AG08396 (cell line): ENCODE measurements at regions not wholly inside any gene's neighbourhood (a gene's known extent, or its start where the extent isn't known, plus 50 kb on each side); places are given as distances from the start of the nearest gene placed in this dataset.

Source experiments
- DNase-seq: peaks from one replicate; pipeline ENCODE4 v3.0.0; 2012; ENCODE audit warnings: low spot score, mixed read lengths

DNA sequence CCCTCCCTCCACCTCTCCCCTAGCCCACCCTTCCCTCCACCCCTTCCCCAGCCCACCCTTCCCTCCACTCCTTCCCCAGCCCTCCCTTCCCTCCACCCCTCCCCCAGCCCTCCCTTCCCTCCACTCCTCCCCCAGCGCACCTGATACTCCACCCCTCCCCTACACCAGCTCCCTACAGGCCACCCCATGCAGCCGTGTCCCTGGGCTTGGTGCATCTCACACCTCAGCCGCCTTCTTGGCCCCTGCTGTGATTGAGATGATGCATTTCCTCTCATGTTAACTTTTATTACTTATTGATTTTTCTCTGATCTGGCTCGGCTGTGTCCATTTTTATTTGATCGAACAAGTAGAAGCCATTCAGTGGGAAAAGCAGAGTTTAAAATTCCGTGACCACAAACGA, 243.8 kb downstream of the MATN1 start:
- no peak for DNase-seq

DNA sequence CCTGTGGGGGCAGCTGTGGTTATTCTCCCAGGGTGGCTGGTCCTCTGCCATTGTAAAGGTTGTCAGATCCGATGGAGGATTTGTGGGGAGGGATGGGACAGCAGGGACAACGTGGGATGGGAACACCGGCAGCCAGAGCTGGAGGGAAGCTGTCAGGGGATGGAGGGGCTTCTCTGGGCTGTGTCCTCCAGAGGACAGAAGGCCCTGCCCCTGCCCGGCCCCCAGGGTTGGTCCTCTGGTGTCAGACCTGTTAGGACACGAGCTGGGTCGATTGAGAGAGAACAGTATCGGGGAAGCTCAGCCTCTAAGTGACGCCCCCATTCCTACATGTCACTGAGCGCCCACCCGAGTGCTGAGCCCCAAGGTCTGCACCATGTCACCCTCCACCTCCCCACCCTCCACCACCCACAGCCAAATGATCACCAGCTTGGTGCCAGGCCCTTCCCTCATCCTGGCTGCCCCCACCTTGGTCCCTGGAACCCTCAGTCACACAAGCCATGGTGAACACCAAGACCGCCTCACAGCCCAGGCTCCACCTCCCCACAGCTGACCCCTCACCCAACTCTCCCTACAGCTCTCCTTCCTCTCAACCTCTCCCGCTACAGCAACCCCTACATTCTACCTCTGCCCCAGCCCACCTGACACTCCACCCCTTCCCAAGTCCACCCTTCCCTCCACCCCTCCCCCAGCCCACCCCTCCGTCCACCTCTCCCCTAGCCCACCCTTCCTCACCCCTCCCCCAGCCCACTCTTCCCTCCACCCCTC, 244.4 kb downstream of the MATN1 start:
- no peak for DNase-seq

DNA sequence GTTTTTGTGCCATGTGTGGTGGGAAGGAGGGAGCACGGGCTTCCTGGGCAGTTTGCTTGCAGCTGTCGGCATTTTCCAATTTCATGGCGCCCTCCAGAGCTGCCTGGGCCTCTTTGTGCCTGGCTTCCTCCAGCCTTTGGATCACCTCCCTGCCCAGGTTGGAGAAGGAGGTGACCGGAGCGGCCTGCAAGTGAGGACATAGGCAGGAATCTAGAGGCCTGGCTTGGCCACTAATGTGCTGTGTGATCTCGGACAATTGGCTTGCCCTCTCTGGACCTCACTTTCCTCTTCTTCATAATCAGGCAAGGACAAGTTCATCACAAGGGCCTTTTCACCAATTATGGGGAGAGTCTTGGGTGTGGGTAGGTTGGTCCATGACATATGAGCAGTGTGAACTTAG, 245.1 kb downstream of the MATN1 start:
- DNase-seq, result no peak

DNA sequence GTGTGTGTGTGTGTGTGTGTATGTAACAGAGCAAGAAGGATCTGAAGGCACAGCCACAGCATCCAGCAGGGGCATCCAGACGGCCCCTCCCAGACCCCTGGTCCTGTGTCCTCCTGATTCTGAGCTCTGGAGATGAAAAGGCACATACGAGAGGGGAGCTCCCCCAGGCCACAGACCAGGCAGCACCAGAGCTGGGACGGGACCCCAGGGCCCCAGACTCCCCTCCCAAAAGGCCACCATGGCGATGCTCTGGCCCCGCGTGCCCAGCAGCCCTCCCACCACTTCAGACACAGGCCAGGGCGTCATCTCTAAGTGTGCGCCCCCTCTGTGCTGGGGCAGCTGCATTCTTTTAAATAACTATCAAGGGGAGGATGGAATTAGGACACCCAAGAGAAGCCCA, 245.8 kb downstream of the MATN1 start:
- DNase-seq, result no peak

DNA sequence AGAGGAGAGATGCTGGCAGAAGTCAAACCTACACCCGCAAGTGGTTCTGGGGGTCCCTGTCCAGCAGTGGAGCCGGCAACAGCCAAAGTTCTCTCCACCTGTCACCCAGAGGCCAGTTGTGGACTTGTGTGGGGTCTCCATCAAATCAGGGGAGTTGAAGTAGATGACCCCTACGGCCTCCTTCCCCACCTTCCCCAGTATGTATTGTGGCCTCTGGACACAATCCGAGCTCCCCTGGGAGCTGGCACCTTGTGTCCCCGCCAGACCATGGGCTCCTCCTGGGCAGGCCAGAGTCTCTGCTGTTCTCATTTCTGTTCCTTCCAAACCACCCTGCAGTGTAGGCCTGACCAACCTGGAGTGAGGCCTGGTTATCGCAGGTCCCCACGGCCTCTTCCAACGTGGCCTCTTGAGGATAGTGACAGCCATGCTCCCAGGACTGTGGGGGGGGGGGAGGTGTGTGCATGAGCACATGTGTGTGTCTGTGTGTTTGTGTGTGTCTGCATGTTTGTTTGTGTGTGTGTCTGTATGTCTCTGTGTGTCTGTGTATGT, 246.4 kb downstream of the MATN1 start:
- no peak for DNase-seq

DNA sequence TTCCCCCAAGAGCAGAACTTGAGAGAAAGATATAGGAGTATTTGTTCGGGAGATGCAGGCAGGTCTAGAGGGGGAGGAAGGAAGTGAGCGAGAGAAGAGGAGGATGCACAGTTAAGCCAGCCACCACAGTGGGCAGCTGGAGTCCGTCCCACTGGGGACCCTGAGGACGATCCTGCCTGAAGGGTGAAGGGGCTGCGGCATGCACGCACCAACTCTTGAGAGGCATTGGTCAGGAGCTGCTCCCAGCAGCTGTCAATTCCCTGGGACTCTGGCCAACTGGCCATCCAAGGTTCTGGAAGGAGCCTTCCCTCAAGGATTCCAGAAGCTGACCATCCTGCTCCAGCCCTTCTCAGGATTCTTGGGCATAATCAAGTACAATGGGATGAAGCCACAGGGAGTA, 246.9 kb downstream of the MATN1 start:
- DNase-seq, result no peak

DNA sequence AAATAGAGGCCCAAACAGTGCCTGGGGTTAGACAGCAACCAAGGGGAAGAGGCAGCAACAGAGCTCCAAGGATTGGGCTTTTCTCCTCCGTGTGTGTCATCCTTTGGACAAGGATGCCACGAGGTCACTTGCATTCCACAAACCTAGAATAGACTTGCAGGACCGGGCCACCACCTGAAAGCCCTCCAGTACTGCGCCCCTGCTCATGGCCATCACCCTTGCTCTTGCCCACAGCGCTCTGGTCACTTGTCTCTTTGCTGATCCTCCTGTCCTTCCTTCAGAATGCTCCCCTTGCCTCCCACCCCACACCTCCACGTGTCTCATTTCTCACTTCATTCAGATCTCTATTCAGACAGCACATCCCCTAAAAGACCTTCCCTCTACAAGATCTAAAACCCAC, 247.4 kb downstream of the MATN1 start:
- no peak for DNase-seq

DNA sequence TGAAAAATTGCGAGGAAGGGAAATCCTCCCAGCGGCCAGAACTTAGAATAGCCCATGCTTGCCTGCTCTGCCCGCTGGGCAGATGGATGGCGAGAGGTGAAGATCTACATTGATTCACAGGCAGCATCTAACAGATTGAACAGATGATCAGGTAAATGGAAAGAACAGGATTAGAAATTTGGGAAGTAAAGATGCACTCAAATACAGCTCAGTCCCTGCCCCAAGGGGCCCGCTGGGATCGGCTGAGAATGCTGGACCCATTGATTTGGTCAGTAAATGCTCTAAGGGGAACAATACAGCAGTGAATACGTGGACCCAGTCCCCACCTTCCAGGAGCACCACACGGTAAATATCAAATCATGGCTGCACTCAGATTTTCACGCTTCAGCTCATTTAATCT, 248.2 kb downstream of the MATN1 start:
- no peak for DNase-seq

DNA sequence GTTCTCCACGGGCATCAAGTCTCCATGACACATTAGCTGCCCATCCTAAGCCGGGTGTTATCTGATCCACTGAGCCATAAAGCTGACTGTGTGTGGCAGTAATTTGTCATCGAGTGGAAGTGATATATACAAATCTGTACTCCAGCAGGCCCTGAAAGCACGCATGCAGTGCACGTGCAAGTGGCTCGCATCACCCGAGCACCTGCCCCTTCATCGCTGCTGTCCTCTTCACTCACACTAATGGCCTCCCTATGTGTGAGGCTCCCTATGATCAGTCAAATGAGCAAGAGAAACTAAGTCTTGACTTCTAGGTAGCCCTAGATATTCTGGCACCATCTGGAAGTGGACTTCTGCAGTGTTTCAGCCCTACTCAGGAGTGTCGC, 248.6 kb downstream of the MATN1 start:
- DNase-seq, result no peak

DNA sequence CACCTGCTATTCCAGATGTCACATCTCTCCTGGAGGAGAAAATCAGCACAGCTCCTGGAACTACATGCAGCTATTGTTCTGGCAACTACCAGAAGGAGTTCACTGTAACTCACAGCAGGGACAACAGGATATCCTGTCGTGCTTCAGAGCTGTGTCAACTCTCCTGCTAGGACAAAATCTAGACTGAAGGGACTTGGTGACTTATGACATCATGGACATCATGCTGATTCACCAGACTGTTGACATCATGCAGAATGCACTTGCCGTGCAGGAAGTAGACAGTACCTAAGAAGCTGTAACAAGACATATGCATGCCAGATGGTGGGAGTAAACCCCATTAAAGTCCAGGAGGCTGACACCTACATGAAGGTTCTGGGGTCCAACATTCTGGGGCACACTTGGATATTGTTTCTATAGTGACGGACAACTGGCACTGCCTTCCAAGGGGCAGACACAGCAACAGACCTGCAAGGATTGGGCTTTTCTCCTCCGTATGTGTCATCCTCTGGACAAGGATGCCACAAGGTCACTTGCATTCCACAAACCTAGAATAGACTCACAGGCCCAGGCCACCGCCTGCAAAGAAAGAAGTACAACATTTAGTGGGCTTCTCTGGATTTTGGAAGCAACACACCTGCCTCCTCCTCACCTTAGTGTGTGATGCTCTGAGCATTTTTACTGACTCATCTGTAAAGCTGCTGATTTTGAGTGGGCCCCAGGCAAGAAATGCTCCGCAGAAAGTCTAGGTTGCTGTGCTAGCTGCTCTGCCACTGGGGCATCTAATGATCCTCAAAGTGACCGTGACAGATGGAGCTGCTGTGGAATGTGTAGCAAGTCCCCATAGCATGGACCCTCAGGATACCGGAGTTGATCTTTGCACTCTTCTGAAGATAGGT, 249.2 kb downstream of the MATN1 start:
- DNase-seq, result no peak

DNA sequence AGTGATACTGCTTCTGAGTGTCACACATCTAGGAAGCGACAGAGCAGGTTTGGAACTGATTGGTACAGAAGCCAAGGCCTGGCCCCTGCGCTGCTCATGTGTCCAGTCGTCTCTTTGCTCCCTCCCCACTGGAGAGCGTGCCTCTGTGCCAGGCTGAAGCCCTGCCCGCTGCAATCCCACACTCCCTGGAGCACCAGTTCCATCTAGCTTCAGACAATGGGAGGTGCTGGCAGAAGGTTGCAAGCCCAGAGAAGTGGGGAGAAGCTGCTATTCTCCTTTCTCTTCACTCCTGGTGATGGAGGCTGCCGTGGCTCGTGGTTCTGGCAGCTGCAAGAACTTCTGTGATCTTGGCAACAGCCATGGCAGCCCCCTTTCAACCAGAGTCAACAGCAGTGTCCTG, 250.9 kb downstream of the MATN1 start:
- DNase-seq, result no peak

DNA sequence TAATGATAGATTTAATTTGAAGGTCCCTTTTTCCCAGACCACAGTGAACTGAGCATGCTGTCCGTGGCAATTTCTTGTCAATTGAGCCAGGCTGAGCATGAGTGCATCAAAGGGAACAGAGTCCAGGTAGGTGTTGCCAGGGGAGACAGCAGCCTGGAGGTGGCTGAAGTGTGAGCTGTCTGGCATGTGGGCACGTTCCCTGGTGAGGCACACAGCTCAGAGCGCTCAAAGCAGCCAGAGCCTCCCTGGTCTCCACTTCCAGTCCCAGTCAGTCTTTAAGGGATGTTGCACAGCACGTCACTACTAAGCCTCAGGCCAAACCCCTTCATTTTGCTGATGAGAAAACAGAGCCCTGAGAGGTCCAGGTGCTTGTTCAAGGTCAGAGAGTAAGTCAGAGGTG, 251.4 kb downstream of the MATN1 start:
- no peak for DNase-seq

DNA sequence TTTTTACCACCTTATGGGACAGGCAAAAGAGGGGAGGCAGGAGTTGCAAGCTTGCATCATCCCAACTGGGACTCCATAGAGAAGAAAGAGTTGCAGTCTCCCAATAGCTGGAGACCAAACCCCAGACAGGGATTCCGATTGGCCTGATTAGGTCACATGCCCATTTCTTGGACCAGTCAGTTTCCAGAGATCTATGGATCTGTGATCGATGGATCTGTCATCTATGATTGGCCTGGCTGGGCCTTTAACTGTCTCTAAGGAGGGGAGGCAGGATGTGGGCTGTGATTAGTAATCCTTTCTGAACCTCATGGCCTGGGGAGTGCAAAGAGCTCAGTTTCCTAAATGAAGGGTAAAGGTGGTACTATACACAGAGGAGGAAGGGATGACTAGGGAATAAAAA, 252.1 kb downstream of the MATN1 start:
- DNase-seq, result no peak

DNA sequence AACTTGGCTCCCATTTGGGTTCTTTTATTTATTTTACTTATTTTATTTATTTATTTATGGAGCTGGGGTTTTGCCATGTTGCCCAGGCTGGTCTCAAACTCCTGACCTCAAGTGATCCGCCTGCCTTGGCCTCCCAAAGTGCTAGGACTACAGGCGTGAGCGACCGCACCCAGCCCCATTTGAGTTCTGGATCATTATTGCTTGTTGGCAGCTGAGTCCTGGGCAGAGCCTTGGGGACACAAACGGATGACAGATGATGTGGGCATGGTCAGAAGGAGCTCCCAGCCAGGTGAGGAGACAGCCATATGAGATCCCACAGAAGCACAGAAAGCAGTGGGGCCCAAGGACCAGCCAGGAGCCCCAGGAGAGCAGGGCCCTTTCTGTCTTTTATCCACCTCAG, 254.0 kb downstream of the MATN1 start:
- DNase-seq, result no peak

DNA sequence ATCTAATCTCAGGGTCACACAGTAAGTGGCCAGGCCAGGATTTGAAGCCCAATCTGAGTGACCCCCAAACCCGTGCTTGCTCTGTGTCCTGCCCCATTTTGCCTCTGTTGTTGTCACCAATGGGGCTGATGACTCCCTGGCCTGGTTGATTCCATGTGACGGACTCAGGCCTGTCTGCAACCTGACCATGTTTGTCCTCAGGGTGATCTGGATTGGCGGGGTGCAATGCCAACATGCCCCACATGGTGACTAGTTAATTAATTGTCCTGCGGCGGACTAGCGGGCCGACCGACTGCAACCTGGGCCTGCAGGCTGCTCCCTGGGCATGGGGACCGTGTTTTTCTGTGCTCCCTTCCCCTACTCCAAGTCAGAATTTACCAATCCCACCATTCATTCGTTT, 256.3 kb downstream of the MATN1 start:
- no peak for DNase-seq

DNA sequence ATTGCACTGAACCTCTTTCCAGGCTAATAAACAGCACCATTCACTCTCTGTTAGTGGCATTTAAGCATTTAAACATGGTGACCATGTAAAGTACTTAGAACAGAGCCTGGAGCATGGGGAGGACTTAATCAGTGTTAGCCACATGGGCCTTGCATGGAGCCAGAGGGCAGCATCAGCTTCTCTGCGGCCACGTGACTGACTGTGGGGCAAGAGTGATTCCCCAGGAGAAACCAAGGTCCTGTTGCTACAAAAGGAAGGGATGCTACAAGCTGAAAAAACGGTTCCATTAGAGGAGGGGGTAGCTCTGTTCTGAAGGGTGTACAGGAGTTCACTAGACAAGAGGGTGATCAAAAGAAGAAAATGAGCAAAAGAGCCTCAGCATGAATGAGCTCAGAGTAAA, 256.8 kb downstream of the MATN1 start:
- DNase-seq, result no peak

DNA sequence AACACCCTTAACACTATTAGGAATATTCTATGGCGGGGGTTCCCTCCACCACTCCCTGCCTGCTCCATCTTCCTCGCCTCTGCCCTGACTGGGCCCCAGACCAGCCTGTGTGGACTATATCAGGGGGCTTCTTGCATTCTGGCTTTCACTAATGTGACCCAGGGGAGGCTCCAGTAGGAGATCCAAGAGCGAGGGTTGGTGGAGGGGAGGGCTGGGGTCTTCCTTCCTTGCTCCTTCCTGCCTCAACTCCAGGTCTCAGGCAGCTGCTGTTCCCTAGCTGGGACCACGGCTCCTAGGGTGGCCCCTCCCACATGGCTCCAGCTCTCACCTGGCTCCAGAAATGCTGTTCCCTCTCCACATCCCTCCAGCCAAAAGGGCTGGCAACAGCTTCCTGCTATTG, 257.4 kb downstream of the MATN1 start:
- DNase-seq, result no peak

DNA sequence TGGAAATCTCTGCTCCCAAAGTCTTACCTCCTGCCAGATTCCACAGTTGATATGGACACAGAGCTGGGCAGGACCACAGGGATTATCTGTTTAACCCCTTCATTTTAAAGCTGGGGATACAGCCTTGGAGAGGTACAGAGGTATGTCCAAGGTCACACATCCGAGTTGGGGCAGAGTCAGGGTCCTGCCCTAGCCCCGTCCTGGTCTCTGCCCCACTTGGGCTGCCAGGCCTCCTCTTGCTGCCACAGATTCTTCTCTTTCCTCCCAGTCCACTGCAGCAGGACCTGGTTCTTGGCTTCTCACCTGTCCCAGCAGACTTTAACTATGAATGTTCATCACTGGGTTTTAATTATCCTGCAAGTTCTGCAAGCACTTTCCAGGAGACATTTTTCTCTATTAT, 258.3 kb downstream of the MATN1 start:
- no peak for DNase-seq

DNA sequence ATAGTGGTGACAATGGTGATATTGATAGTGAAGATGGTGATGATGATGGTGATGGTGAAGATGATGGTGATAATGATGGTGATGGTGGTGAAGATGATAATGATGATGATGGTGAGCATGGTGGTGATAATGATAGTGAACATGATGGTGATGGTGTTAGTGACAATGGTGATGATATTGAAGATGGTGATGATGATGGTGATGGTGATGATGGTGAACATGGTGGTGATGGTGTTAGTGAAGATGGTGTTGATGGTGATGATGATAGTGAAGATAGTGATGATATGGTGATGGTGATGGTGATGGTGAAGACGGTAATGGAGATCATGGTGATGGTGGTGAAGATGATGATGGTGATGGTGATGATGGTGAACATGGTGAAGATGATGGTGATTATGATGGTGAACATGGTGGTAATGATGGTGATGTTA, 259.2 kb downstream of the MATN1 start:
- no peak for DNase-seq

DNA sequence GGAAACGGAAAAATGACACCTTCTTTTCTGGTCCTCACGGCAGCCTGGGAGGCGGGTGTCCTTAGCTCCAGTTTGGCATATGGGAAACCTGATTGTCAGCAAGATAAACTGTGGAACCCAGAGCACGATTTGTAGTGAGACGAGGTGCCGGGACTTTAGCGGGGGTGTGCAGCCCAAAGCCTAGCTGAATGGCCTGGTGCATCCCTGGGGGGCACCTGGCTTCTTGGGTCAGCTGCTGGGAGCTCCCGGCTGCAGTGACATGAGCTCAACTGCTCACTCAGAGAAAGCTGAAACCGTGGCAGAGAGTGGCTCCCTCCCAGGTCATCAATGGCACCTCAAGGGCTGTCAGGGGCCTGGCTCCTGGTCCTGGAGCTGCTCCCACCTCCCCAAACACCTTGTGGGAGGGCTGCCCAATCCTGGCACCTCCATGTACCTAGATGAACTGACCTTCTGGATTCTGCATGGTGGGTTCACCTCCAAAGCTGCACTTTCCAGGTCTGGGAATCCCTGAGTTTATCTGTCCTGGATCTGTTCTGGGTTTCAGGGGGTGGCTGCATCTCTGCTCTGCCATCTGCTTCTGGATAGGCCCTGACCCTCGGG, 260.5 kb downstream of the MATN1 start:
- DNase-seq, result no peak

DNA sequence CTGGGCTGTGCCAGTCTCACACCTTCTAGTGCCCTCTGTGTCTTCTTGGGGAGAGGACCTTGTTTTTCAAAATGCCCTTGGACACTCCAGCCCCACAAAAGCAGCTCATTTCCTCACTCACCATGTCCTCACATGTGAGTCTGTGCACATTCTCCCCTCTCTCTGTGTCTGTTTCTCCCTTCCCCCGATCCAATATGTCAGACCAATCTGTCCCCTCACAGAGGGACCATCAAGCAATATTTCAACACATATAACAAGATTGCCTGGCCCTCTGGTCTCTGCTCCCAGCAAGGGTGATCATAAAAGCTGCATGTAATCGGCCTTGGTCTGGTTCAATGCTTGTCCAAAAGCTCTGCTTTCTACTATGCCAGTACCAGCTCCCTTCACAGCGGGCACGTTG, 261.2 kb downstream of the MATN1 start:
- no peak for DNase-seq

DNA sequence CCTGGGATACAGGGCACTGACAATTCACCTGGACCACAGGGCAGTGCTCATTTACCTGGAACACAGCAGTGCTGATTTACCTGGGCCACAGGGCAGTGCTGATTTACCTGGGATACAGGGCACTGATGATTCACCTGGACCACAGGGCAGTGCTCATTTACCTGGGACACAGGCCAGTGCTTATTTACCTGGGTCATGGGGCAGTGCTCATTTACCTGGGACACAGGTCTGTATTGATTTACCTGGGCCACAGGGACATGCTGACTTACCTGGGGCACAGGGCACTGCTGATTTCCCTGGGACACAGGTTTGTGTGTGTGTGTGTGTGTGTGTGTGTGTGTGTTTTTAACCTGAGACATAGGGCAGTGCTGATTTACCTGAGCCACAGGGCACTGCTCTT, 261.7 kb downstream of the MATN1 start:
- no peak for DNase-seq

DNA sequence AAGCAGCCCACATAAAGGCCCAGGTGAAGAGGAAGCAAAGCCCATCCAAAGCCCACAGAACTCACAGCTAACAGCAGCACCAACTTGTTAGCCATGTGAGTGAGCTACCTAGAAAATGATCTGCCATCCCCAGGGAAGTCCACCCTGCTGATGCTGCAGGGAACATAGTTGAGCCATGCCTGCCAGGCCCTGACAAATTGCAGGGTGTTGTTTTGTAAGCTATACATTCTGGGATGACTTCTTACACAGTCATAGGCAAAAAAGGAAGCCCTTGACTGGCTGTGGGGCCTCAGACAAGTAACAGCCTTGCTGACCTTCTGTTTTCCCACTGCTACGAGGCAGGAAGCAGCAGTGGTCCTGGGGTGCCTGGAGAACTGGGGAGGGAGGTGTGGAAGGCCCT, 262.7 kb downstream of the MATN1 start:
- no peak for DNase-seq
